ENCODE measurements at regions not wholly inside any gene's neighbourhood (a gene's known extent, or its start where the extent isn't known, plus 50 kb on each side); places are given as distances from the start of the nearest gene placed in this dataset.

DNA sequence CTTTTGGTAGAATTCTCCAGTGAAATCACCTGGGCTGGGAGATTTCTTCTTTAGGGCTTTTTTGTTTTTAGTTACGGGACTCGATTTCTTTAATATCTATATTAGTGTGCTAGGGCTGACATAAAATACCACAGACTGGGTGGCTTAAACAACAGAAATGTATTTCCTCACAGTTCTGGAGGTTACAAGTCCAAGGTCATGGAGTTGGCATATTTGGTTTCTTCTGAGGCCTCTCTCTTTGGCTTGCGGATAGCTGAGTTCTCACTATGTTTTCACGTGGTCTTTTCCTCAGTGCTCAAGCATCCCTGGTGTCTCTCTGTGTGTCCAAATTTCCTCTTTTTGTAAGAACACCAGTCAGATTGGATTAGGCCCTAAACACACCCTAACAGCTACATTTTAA is 208.5 kb upstream of the DTNA start:
- ATAC-seq (ENCODE audit: low read depth) (no peak), DNase-seq (no peak)
- Histone ChIP-seq H4K5ac (ENCODE audit: low read depth, low read length) (no peak overlapping the region), H3K18ac (ENCODE audit: low read depth, low read length) (no peak overlapping the region), H2AK5ac (ENCODE audit: low read depth, low read length) (no peak overlapping the region), H4K20me1 (ENCODE audit: insufficient read depth, low read length) (no peaks in the 10 kb centered on the region), H3K4ac (ENCODE audit: low read depth, low read length) (no peak overlapping the region), H4K8ac (ENCODE audit: low read depth in 2 of 2, low read length in 2 of 2) (no peak overlapping the region), H4K91ac (ENCODE audit: insufficient read depth, low read depth, low read length) (no peak overlapping the region), H3K4me1 (ENCODE audit: control insufficient read depth, insufficient read depth, low read length) (no peaks in the 10 kb centered on the region), H3K23ac (ENCODE audit: low read depth, low read length) (no peak overlapping the region), H2AFZ (replicated peaks; ENCODE audit: low read length, poor library complexity) (no peak overlapping the region), H3K79me1 (ENCODE audit: low read depth in 1 of 2, low read length in 2 of 2) (no peaks in the 10 kb centered on the region), H3K56ac (ENCODE audit: extremely low read depth, insufficient read depth, low read length) (no peak overlapping the region), H3K36me3 (ENCODE audit: control insufficient read depth, insufficient read depth, low read length) (no peaks in the 10 kb centered on the region), H3K14ac (replicated peaks; ENCODE audit: low read depth, low read length) (no peak overlapping the region), H3K4me3 (ENCODE audit: insufficient read depth, low read depth, low read length) (no peak overlapping the region), H2BK15ac (ENCODE audit: low read depth, low read length) (no peak overlapping the region), H3K27ac (ENCODE audit: insufficient read depth, low read length) (no peak overlapping the region), H3K27me3 (ENCODE audit: control insufficient read depth, insufficient read depth, low read length) (no peaks in the 10 kb centered on the region), H2BK120ac (ENCODE audit: low read depth, low read length) (no peak overlapping the region), H3K9me3 (ENCODE audit: control insufficient read depth, insufficient read depth, low read length) (no peaks in the 10 kb centered on the region), H3K9me1 (ENCODE audit: insufficient read depth, low read length) (no peaks in the 10 kb centered on the region), H2AK9ac (replicated peaks; ENCODE audit: low read depth, low read length, poor library complexity) (no peak overlapping the region), H3K4me2 (ENCODE audit: low read depth, low read length) (no peak overlapping the region), H2BK5ac (ENCODE audit: low read depth, low read length, poor library complexity, severe bottlenecking) (no peak overlapping the region), H3K9ac (ENCODE audit: low read depth, low read length) (no peak overlapping the region), H2BK20ac (ENCODE audit: low read depth, low read length) (no peak overlapping the region)
- no peak for TF ChIP-seq NFE2L2 (IDR thresholded peaks at IDR 0.05; ENCODE audit: low read depth, low read length)
- no peak for TF ChIP-seq RAD21 (IDR thresholded peaks at IDR 0.05; ENCODE audit: low read length)
- TF ChIP-seq FOS (IDR thresholded peaks at IDR 0.05; ENCODE audit: low read depth, low read length): no peak
- TF ChIP-seq RFX5 (IDR thresholded peaks at IDR 0.05; ENCODE audit: low read depth, low read length): no peak
- TF ChIP-seq SMC3 (IDR thresholded peaks at IDR 0.05; ENCODE audit: low read depth, low read length): no peak
- no peak for TF ChIP-seq RCOR1 (IDR thresholded peaks at IDR 0.05; ENCODE audit: insufficient replicate concordance, low read length)
- TF ChIP-seq POLR2A (IDR thresholded peaks at IDR 0.05; ENCODE audit: low read depth, low read length): no peak
- no peak for TF ChIP-seq MXI1 (IDR thresholded peaks at IDR 0.05; ENCODE audit: borderline replicate concordance, low read depth, low read length)
- no peak for TF ChIP-seq ELK1 (IDR thresholded peaks at IDR 0.05; ENCODE audit: borderline replicate concordance, low read depth, low read length)
- TF ChIP-seq CTCF (conservative IDR thresholded peaks at IDR 0.05; ENCODE audit: low read depth, low read length): no peak
- TF ChIP-seq MAFK (IDR thresholded peaks at IDR 0.05; ENCODE audit: low read depth, low read length): no peak
- intact Hi-C loops (cut with micrococcal nuclease) (no loop called here), in situ Hi-C loops (cut with MboI; ENCODE audit: low sequenced_read_pairs) (no loop called here), dilution Hi-C loops (cut with HindIII; ENCODE audit: low sequenced_read_pairs, unreplicated experiment) (no loop called here)
- CTCF ChIA-PET: no interaction called here
- BruUV-seq (replicated peaks): no TSS peak
- no CpG with 5 or more reads among the region's 4 CpGs for WGBS, 2 experiments (ENCODE audit: extremely low coverage in 2 of 2, insufficient read length in 1 of 2)
- POLR2A ChIA-PET (ENCODE audit: unreplicated experiment): no interaction called here
